BE2C (cell line): ENCODE measurements at regions not wholly inside any gene's neighbourhood (a gene's known extent, or its start where the extent isn't known, plus 50 kb on each side); places are given as distances from the start of the nearest gene placed in this dataset.

Experiments
- DNase-seq: peaks from one replicate; pipeline ENCODE4 v3.0.0-alpha.2; 2020
- H3K27me3 ChIP-seq: fragments of 250-450 bp; sonication (Bioruptor Pico); 2 replicates; pipeline ENCODE4 v1.5.1; 2020; ENCODE audit warnings: mild to moderate bottlenecking
- H3K36me3 ChIP-seq: fragments of 250-450 bp; sonication (Bioruptor Pico); 2 replicates; pipeline ENCODE4 v1.5.1; 2020; ENCODE audit warnings: mild to moderate bottlenecking
- H3K4me1 ChIP-seq: fragments of 250-450 bp; sonication (Bioruptor Pico); 2 replicates; pipeline ENCODE4 v1.5.1; 2020
- H3K4me3 ChIP-seq: 2 replicates; pipeline ENCODE4 v1.5.1; 2011; ENCODE audit warnings: low read depth, low read length
- H3K9me3 ChIP-seq: fragments of 250-450 bp; sonication (Bioruptor Pico); 2 replicates; pipeline ENCODE4 v1.5.1; 2020
- CTCF ChIP-seq: IDR thresholded peaks from 2 replicates; pipeline ENCODE4 v1.5.1; 2012; ENCODE audit warnings: mild to moderate bottlenecking, low read depth, low read length

DNA sequence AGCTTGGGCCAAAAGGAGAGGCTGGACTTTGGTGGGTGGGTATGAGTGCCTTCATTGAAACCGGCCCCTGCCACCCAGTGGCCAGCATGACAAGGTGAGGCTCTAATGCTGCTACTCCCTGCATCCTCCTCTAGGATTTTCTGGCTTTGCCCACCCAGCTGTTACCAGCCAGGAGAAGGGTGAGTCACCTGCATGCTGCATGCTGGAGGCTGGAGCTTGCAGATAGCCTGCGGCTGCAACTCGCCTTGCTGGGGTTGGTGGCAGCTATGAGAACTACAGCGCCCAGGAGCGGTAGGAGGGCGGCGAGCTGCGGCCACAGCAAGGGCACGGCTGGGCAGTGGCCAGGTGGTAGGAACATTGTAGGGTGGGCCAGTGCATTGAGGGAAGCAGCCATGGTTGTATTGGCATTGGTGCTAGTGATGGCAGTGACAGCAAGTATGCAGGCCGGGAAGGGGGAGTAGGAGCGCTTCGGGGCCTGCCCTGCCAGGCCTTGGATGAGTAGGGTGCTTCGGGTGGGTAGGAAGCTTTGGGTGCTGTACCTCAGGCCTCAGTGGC, 75.4 kb upstream of the SLC35G4 start:
- H3K36me3 ChIP-seq: no peaks in the 10 kb centered on the region
- no peaks in the 10 kb centered on the region for H3K27me3 ChIP-seq
- DNase-seq: no peak
- TF ChIP-seq CTCF: no peak
- no peaks in the 10 kb centered on the region for H3K9me3 ChIP-seq
- no peaks in the 10 kb centered on the region for H3K4me1 ChIP-seq
- H3K4me3 ChIP-seq: no peak overlapping the region

DNA sequence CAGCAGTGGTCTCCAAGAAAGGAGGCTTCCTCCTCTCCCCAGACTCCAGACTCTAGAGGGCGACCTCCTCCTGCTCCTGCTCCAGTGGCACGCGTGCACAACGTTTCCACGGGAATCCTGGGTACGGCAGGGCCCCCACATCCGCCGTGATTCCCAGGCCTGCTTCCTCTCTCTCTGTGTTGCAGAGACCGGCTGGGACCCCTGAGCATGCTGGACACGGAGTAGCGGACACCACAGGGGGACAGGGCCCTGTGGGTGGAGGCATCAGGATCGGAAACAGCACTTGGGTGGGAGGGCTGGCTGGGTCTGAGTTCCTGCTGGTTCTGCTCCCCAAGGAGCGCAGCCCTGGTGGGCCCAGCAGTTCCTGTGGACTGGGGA, 75.9 kb upstream of the SLC35G4 start:
- Histone ChIP-seq H3K9me3 (no peaks in the 10 kb centered on the region), H3K4me1 (no peaks in the 10 kb centered on the region), H3K4me3 (no peak overlapping the region), H3K36me3 (no peaks in the 10 kb centered on the region), H3K27me3 (no peaks in the 10 kb centered on the region)
- TF ChIP-seq CTCF: no peak
- DNase-seq: no peak

DNA sequence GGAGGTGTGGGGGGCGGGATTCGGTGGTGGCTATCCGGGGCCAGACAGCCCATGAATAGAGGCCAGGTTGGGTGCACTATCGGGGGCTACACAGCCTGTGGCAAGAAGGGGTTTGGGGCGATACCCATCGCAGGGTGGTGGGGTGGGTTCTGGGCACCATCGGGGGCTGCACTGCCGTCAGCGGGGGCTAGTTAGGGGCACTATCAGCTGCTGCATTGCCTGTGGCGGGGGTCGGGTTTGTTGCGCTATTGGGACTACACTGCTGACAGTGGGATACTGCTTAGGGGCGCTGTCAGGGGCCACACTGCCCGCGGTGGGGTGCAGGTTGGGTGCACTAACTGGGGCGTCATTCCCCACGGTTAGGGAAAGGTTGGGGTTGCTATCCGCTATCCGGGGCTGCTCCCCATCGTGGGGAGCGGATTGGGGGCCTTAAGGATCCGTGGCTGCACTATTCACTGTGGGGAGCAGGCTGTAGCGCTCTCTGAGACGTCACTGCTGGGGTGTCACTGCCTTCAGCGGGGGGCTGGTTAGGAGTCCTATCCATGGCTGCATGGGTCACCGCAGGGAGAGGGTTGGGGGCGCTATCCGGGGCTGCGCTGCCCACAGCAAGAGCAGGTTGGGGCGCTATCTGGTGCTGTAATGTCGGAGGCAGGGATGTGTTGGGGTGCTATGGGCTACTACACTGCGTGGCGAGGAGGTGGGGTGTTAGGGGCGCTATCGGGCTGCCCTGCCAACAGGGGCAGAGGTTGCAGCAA, 76.5 kb upstream of the SLC35G4 start:
- DNase-seq: no peak
- Histone ChIP-seq H3K36me3 (no peaks in the 10 kb centered on the region), H3K4me3 (no peak overlapping the region), H3K9me3 (no peaks in the 10 kb centered on the region), H3K27me3 (no peaks in the 10 kb centered on the region), H3K4me1 (no peaks in the 10 kb centered on the region)
- no peak for TF ChIP-seq CTCF

GRCh38 chr18:11529081-11529480, 80.3 kb upstream of the SLC35G4 start:
- no peak for TF ChIP-seq CTCF
- H3K36me3 ChIP-seq: no peaks in the 10 kb centered on the region
- no peaks in the 10 kb centered on the region for H3K27me3 ChIP-seq
- H3K4me3 ChIP-seq: no peak overlapping the region
- DNase-seq: no peak
- H3K9me3 ChIP-seq: no peaks in the 10 kb centered on the region
- no peaks in the 10 kb centered on the region for H3K4me1 ChIP-seq

DNA sequence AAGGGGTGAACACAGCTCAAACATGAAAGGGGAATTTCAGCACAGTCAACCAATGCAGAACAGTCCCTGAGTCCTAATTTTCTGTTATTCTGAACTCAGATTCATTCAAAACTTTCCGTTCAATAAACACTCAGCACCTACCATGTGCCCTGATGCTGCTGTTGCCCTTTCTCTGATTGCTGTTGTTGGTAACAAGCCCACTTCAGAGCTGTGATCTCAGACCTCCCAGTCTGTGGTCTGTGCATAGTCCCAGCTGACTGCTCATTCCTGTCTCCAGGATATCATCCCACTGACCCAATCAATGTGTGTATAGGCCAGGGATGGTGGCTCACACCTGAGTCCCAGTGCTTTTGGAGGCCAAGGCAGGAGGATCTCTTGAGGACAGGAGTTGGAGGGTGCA, 82.7 kb upstream of the SLC35G4 start:
- no peaks in the 10 kb centered on the region for H3K36me3 ChIP-seq
- H3K4me3 ChIP-seq: no peak overlapping the region
- DNase-seq: no peak
- H3K9me3 ChIP-seq: no peaks in the 10 kb centered on the region
- H3K27me3 ChIP-seq: no peaks in the 10 kb centered on the region
- H3K4me1 ChIP-seq: no peaks in the 10 kb centered on the region
- TF ChIP-seq CTCF: no peak

DNA sequence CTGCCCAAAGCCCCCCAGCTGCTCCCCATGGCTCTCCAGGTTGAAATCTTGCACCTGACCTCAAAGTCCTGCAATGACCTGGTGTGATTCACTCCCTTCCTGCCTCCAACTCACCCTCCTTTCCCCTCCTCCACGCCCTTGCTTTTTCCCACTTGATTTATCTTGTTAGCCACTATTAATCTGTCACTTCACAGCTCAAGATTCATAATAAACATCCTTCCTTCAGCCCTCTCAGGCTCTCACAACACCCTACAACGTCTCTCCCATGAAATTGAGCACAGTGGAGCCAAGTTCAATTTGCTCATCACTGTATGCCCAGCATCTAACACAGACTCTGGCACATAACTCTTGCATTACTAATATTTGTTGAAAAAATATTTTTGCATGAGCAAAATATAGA, 85.6 kb upstream of the SLC35G4 start:
- no peak for TF ChIP-seq CTCF
- DNase-seq: no peak
- Histone ChIP-seq H3K9me3 (no peaks in the 10 kb centered on the region), H3K4me1 (no peaks in the 10 kb centered on the region), H3K27me3 (no peaks in the 10 kb centered on the region), H3K4me3 (no peak overlapping the region), H3K36me3 (no peaks in the 10 kb centered on the region)
